Spleen (tissue), 7 donors: ENCODE measurements at regions not wholly inside any gene's neighbourhood (a gene's known extent, or its start where the extent isn't known, plus 50 kb on each side); places are given as distances from the start of the nearest gene placed in this dataset.

Source experiments
- CTCF ChIP-seq, 11 experiments: fragments of 200-600 bp in 7 of 11; fragments of 450-650 bp in 4 of 11; sonication (generic) in 4 of 11; IDR thresholded peaks in 8 of 11; conservative IDR thresholded peaks in 3 of 11; 1 replicate in 7 of 11; 2 replicates in 4 of 11; pipeline versions ENCODE4 v1.4.0 to v1.8.0; 2016 to 2021; ENCODE audit warnings: antibody characterized with exemption in 11 of 11, inconsistent platforms in 4 of 11, mild to moderate bottlenecking in 1 of 11
- POLR2A ChIP-seq, 3 donors: fragments of 450-650 bp; IDR thresholded peaks; one replicate each; pipeline ENCODE4 v1.5.1; 2017; ENCODE audit warnings: antibody characterized with exemption in 3 of 3, mild to moderate bottlenecking in 1 of 3
- POLR2AphosphoS5 ChIP-seq, 3 donors: sonication (generic); formaldehyde crosslinking; IDR thresholded peaks; one replicate each; pipeline ENCODE4 v1.5.1; 2017; ENCODE audit warnings: antibody characterized with exemption in 3 of 3
- donor health status: DM: no; HTN: no; CAD: no; lungs with moderate emphysema.
- donor health status: DM: no; HTN: no; CAD: no.
- donor health status: DM: no; HTN: no; CAD: no.

GRCh38 chr1:96550061-96550460 lies 171.5 kb upstream of the PTBP2 start:
- TF ChIP-seq POLR2A (IDR thresholded peaks at IDR 0.05) (no peak), CTCF (IDR thresholded peaks at IDR 0.05 in 8 of 11, conservative IDR thresholded peaks at IDR 0.05 in 3 of 11) (no peak), POLR2AphosphoS5 (IDR thresholded peaks at IDR 0.05) (no peak)
